ENCODE measurements at regions not wholly inside any gene's neighbourhood (a gene's known extent, or its start where the extent isn't known, plus 50 kb on each side); places are given as distances from the start of the nearest gene placed in this dataset.
A peak's percentile ranks its signal among the peaks of the same experiment; 100 is the strongest.

DNA sequence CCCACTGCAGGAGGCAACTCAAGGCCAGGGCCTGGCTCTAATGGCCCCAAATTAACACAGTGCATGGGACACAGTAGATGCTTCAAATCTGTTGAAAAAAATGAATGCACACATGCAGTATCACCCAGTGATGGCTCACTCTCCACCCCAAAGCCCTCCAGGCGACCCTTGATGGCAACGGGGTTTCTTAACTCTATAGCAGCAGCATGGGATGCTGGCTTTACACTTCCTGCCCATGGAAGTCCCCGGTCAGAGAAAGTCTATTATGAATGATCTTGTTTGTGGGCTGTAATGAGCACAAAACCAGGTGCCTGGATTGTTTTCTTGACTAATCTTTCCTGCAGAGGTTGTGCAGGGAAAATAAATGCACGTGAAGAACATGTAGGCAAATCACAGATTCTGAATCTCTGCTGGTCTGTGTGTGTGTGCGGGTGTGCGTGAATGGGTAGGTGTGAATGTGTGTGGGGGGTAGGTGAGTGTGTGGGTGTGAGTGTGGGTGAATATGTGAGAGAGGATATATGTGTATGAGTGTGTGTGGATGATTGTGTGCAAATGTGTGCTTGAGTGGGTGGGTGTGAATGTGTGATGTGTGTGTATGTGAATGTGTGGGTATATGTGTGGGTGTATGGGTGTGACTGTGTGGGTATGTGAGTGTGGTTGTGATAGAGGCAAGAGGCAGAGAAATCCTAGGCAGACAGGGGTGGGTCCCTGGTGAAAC lies 60.1 kb upstream of the MLN start:
- no peak for DNase-seq (ENCODE audit: low read depth)

DNA sequence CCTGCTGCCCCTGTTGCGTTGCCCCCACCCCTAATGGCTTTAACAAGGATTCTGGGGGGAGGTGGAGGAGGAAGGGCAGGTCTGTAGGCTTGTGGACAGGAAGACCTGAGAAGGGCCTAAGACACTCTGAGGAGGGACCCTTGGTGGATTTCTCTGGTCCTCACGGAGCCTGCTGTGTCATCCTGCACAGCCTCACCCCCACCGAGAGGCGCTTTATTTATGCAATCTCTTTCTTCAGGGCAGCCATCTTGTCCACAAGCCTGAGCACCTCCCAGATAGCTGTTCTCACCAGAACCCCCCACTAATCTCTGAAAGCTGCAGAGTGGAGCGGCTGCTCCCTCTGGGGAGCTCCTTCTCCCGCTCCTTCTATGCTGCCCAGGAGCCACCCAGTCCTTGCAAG lies 59.3 kb upstream of the MLN start:
- DNase-seq (ENCODE audit: low read depth), result no peak

DNA sequence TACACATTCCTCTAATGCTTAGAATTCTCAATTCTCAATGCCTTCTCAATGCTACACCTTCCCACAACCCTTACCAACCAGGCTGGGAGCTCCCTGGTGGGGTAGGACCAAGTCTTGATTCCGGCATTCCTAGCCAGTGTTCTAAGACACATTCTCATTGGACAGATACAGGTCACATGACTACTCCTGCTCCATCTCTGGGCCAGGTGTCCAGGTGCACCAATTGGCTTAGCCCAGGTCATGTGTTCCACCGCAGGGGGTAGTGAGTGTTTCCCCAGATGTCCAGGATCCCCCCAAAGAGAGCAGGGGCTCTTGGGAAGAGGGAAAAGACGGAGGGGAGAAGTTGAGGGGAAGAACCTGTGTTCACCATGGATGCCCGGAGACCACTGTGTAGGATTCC lies 58.7 kb upstream of the MLN start:
- DNase-seq (ENCODE audit: low read depth), result no peak

DNA sequence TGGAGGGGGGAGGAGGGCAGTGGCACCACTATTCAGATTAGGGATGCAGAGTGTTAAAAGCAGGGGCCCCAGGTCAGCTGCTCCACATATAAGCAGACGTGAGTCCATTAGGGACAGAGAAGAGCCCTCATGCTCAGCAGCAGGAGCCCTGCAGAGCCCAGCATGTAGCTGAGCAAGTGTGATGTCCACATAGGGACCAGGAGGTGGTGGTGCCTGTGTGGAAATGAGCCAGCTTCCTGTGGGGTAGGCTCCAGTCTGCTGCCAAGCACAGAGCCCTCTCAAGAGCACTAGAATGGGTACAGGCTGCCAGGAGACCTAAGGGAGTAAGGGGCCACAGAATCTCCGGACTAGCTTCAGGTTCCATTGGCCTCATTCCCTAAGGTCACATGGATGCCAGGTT lies 57.9 kb upstream of the MLN start:
- no peak for DNase-seq (ENCODE audit: low read depth)

DNA sequence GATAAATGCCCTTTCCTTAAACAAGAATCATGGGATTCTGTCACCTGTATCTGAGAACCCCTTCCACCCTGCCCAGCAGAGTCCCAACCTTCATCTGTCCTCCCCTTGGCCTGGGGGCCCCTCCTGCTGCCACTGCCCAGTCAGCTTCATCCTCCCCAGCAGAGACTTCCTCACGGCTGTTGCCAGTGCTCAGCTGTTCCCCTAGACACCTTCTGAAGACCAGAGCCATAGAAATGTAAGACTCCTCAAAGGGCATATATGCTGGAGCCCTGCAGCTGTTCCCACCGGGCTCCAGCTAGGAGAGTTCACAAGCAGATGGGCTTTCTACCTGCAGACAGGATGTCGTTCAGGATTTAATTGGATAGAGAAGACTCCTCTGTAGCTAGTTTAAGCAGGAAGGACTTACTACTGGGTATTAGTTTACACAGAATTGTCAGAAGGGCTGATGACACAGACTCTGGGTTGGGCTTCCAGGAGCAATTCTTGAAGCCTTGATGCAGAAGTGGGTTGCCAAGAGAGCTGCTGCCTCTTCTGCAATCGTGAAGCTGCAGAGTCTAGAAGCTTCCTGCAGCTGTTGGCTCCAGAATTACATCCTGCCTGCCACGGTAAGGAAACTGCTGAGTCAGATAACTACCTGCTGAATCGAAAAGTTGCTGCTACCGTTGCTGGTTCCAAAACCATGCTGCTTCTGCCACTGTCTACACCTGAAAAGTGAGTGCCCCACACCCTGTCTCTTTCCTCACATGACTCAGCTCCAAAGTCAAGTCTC lies 57.1 kb upstream of the MLN start:
- DNase-seq (ENCODE audit: low read depth), result no peak

DNA sequence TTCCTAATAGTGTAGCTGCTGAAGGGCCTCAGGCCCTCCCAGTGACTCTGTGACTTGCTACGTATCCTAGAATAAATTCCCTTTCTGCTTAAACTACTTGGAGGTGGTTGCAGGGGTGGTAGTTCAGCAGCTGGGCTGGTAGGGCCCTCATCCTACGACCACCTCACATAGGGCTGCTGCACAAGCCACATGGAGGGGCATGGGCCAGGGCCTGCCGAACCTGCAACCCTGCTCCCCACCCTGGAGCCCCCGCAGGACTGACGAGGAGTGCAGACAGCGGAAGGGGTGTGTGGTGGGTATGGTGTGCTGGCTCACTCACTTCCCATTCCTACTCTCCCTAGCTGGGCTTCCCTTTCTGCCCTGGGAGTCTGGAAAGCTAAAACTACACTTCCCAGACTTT lies 56.2 kb upstream of the MLN start:
- no peak for DNase-seq (ENCODE audit: low read depth)

DNA sequence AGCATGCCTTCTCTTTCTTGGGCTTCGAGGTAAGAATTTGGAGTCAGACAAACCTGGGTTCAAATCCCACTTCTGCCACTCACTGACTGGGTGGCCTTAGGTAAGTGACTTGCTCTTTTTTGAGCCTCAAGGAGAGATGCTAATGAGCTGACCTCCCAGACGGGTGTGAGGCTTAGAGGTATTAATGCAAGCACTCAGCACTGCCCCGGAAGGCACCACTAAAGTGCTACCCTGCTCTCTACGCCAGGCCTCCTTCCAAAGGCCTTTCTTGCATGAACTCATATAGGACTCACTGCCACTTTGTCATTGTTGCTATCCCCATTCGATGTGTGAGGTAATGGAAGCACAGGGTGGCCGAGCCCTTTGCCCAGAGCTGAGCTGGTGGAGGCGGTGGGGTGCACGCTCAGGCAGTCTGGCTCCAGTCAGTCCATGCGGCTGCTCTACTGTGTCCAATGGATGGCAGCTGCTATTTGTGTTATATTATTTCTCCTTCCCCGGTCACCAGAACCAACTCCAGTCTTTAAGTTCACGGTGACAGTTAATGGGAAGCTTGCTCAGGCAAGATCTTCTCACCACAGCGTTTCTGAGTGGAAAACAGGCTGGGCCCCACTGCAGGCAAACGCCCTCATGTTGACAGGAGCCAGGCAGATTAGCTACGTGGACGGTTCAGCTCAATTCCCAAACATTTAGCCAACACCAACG lies 55.2 kb upstream of the MLN start:
- no peak for DNase-seq (ENCODE audit: low read depth)

DNA sequence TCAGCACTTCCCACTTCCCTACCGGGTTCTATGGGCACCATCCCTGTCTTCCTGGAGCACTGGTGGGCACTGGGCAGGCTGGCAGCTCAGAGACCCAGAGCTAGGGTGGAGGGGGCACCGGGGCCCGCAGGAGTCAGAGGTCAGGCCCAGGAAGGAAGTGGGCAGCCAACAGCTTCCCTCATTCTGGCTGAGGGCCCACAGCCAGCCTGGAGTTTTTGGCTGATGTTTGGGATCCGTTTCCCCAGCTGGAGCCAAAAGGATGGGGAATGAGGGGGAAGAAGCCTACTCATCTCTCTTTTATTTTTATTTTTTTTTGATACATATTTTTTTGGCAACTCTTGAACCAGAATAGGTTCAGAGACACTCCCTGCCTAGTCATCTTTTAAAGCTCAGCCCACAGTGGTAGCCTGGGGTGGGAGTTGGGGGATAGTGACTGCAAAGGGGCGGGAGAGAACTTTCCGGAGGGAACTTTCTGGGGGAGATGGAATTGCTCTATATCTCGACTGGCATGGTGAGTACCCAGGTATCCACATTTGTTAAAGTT lies 54.2 kb upstream of the MLN start:
- no peak for DNase-seq (ENCODE audit: low read depth)

DNA sequence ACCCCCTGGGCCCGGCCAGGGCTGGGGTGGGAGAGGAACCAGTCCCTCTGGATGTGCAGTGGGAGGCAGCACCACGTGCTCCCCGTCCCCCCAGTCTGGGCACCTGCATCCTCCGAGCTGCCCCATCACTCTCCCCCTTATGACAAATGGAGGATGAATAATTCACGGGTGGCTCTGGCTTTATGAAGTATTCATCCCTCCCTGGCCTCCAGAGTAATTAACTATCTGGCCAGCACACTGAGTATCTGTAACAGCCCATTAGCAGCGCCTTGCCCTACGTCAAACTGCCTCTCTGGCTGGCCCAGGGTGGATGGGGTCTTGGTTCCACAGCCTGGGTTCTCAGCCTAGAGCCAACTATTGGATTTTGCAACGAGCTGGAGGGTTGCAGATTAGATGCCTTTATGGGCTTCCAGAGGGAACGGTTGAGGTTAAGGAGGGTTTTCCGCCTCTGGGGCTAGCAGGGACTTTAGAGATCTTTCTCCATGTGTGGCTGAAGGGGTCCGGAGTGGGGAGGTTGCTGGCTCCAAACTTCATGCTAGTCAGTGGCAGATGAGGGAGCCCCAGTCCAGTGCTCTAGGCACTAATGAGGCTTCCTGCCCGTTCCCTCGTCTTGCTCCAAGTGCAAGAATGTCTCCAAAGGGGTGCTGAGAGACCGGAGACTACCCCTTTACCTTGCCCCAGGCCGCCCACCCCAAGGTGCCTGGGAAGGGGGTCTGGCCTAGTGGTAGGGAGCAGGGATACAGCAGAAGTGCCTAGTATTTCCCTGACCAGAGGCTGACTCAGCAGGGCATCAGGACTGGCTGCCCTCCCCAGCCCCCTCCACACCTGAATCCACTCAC lies 53.5 kb upstream of the MLN start:
- no peak for DNase-seq (ENCODE audit: low read depth)

DNA sequence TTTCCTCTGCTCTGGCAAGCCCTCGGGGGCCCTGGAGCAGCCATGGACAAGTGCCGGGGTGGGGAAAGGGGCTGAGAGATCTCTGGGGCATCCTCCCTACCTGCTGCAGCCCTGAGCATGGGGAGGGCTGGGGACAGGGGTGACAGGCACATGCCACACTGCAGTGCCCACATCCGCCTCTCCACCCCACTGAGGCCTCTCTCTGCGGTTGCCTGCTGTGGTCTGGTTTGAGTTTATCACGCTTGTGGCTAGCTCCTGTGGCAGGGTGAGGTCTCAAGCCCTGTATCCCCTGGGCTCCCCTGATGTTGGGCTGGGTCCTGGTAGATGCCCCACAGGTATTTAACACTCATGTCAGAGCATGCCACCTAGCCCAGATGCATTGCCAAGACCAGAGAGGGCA lies 52.9 kb upstream of the MLN start:
- DNase-seq (ENCODE audit: low read depth), result peak; percentile 40

DNA sequence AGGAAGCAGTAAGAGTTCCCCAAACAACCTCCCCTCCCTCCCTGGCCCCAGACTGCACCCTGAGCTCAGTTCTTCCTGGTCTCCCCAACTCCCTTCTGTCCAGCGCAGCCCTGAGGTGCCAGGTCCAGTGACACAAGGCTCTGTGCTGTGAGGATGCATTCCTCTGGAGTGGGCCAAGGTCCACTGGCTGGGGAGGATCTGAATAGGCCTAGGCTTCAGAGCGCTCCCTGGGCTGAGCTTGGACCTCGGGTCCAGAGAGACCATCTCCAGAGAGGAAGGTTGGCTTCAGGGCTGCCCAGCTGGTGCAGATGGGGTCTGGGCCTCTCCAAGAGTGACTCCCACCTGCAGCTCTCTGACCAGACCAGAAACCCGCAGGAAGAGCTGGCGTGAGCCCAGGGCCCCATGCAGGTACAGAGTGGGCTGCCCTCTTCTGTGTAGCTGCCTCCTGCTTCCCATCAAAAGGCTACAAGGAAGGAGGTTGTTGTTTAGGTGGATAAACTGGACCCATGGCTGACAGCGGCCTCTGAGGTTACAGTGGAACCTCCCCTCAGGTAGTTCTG lies 52.3 kb upstream of the MLN start:
- DNase-seq (ENCODE audit: low read depth), result no peak

DNA sequence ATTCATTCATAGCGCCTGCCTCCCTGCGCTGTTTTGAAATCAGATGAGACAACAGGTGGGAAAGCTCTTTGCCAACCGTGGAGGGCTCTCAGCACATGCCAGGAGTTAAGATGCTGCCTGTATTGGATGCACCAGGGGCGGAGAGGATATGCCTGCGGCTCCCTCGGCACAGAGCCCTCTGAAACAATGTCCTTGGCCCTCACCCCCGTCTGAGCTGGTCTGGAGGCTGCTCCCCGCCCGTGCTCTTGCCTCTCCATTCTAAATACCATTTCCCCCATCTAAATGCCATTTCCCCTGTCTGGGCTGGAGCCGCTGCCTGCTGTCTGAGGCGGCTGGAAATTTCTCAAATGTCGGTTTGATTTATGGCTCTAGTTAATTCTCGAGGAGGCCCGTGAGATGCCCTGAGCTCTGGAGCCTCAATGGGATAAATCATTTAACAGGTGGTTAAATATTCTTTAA lies 50.8 kb upstream of the MLN start:
- no peak for DNase-seq (ENCODE audit: low read depth)

DNA sequence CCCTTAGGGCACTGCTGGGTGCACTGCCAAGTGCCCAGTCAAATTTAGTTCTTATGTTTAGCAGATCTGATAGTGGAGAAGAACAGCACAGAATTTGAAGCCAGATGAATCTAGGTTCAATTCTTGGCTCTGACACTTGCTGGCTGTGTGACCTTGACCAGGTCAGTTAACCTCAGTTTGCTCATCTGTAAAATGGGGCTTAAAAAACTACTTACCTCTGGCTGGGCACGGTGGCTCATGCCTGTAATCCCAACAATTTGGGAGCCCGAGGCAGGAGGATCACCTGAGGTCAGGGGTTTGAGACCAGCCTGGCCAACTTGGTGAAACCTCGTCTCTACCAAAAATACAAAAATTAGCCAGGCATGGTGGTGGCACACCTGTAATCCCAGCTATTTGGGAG lies 49.9 kb upstream of the MLN start:
- DNase-seq (ENCODE audit: low read depth), result no peak

Data from activated T-cell treated with anti-CD3 and anti-CD28 coated beads for 1 hour (primary cell).